ENCODE measurements at regions not wholly inside any gene's neighbourhood (a gene's known extent, or its start where the extent isn't known, plus 50 kb on each side); places are given as distances from the start of the nearest gene placed in this dataset.
A peak's percentile ranks its signal among the peaks of the same experiment; 100 is the strongest.

- Mint-ChIP-seq H3K27ac (no peak overlapping the region), H3K4me1 (ENCODE audit: low read depth in 2 of 2) (no peaks in the 10 kb centered on the region), H3K27me3 (no peaks in the 10 kb centered on the region), H3K9me3 (peaks cover 14% of the 10 kb centered on the region), H3K4me3 (no peak overlapping the region), H3K36me3 (peaks cover 11% of the 10 kb centered on the region)
- DNase-seq (ENCODE audit: low spot score), result no peak
- no peak for ATAC-seq
These were observed 129.1 kb upstream of the CCDC179 start for GRCh38 chr11:22989371-22989770.

GRCh38 chr11:22991196-22991595 is 130.9 kb upstream of the CCDC179 start:
- no peak for ATAC-seq
- Mint-ChIP-seq H3K27me3 (no peaks in the 10 kb centered on the region), H3K4me3 (no peak overlapping the region), H3K27ac (no peak overlapping the region), H3K36me3 (peaks cover 11% of the 10 kb centered on the region), H3K9me3 (peaks cover 17% of the 10 kb centered on the region), H3K4me1 (ENCODE audit: low read depth in 2 of 2) (no peaks in the 10 kb centered on the region)
- DNase-seq (ENCODE audit: low spot score), result no peak

GRCh38 chr11:23006730-23007129 is 146.5 kb upstream of the CCDC179 start:
- Mint-ChIP-seq H3K9me3 (peaks cover 6% of the 10 kb centered on the region), H3K4me3 (no peak overlapping the region), H3K36me3 (peaks cover 11% of the 10 kb centered on the region), H3K4me1 (ENCODE audit: low read depth in 2 of 2) (no peaks in the 10 kb centered on the region), H3K27me3 (no peaks in the 10 kb centered on the region), H3K27ac (no peak overlapping the region)
- DNase-seq (ENCODE audit: low spot score), result no peak
- no peak for ATAC-seq

GRCh38 chr11:23010790-23011335 is 150.6 kb upstream of the CCDC179 start:
- no peaks in the 10 kb centered on the region for H3K9me3 Mint-ChIP-seq
- H3K4me3 Mint-ChIP-seq, result no peak overlapping the region
- no peaks in the 10 kb centered on the region for H3K27me3 Mint-ChIP-seq
- no peaks in the 10 kb centered on the region for H3K4me1 Mint-ChIP-seq (ENCODE audit: low read depth in 2 of 2)
- no peak overlapping the region for H3K27ac Mint-ChIP-seq
- DNase-seq (ENCODE audit: low spot score) (no peak), ATAC-seq (no peak)
- H3K36me3 Mint-ChIP-seq, result peaks cover 4% of the 10 kb centered on the region

GRCh38 chr11:23012930-23013329 is 152.7 kb upstream of the CCDC179 start:
- no peaks in the 10 kb centered on the region for H3K4me1 Mint-ChIP-seq (ENCODE audit: low read depth in 2 of 2)
- DNase-seq (ENCODE audit: low spot score) (no peak), ATAC-seq (no peak)
- no peak overlapping the region for H3K4me3 Mint-ChIP-seq
- peaks cover 4% of the 10 kb centered on the region for H3K36me3 Mint-ChIP-seq
- H3K27ac Mint-ChIP-seq, result no peak overlapping the region
- no peaks in the 10 kb centered on the region for H3K9me3 Mint-ChIP-seq
- H3K27me3 Mint-ChIP-seq, result no peaks in the 10 kb centered on the region

GRCh38 chr11:23013509-23013908 is 153.2 kb upstream of the CCDC179 start:
- Mint-ChIP-seq H3K27me3 (peaks cover 0 to 2% of the 10 kb centered on the region in 2 donors), H3K27ac (no peak overlapping the region), H3K36me3 (peaks cover 1% of the 10 kb centered on the region), H3K4me1 (ENCODE audit: low read depth in 2 of 2) (no peaks in the 10 kb centered on the region), H3K9me3 (no peaks in the 10 kb centered on the region), H3K4me3 (no peak overlapping the region)
- DNase-seq (ENCODE audit: low spot score) (no peak), ATAC-seq (no peak)

- ATAC-seq, result peak in 1 of 2 donors; percentile 51
- Mint-ChIP-seq H3K27me3 (peaks cover 0 to 2% of the 10 kb centered on the region in 2 donors), H3K36me3 (no peaks in the 10 kb centered on the region), H3K4me3 (no peak overlapping the region), H3K4me1 (ENCODE audit: low read depth in 2 of 2) (peaks cover 4% of the 10 kb centered on the region in 2 donors), H3K9me3 (no peaks in the 10 kb centered on the region), H3K27ac (no peak overlapping the region)
- no peak for DNase-seq (ENCODE audit: low spot score)
These were observed 161.1 kb upstream of the CCDC179 start for GRCh38 chr11:23021287-23021863.

GRCh38 chr11:23022854-23023253 is 162.6 kb upstream of the CCDC179 start:
- Mint-ChIP-seq H3K9me3 (no peaks in the 10 kb centered on the region), H3K4me3 (no peak overlapping the region), H3K27ac (no peak overlapping the region), H3K4me1 (ENCODE audit: low read depth in 2 of 2) (peaks cover 4% of the 10 kb centered on the region in 2 donors), H3K36me3 (no peaks in the 10 kb centered on the region), H3K27me3 (peaks cover 0 to 2% of the 10 kb centered on the region in 2 donors)
- DNase-seq (ENCODE audit: low spot score), result no peak
- ATAC-seq, result no peak

GRCh38 chr11:23023319-23023718 is 163.0 kb upstream of the CCDC179 start:
- Mint-ChIP-seq H3K27ac (no peak overlapping the region), H3K36me3 (no peaks in the 10 kb centered on the region), H3K9me3 (no peaks in the 10 kb centered on the region), H3K4me1 (ENCODE audit: low read depth in 2 of 2) (peaks cover 4% of the 10 kb centered on the region in 2 donors), H3K4me3 (no peak overlapping the region), H3K27me3 (no peaks in the 10 kb centered on the region)
- ATAC-seq (no peak), DNase-seq (ENCODE audit: low spot score) (no peak)

- Mint-ChIP-seq H3K36me3 (no peaks in the 10 kb centered on the region), H3K9me3 (no peaks in the 10 kb centered on the region)
These were observed 180.8 kb upstream of the CCDC179 start for GRCh38 chr11:23041001-23041503.

GRCh38 chr11:23058656-23059055 is 198.4 kb upstream of the CCDC179 start:
- H3K4me3 Mint-ChIP-seq, result no peak overlapping the region
- no peak for ATAC-seq
- DNase-seq (ENCODE audit: low spot score), result no peak
- H3K36me3 Mint-ChIP-seq, result no peaks in the 10 kb centered on the region
- H3K27me3 Mint-ChIP-seq, result peaks cover 0 to 2% of the 10 kb centered on the region in 2 donors
- H3K27ac Mint-ChIP-seq, result no peak overlapping the region
- H3K4me1 Mint-ChIP-seq (ENCODE audit: low read depth in 2 of 2), result no peaks in the 10 kb centered on the region
- peaks cover 2% of the 10 kb centered on the region for H3K9me3 Mint-ChIP-seq

More at GRCh38 chr11:23041001-23041503, 180.8 kb upstream of the CCDC179 start:
- H3K27me3 Mint-ChIP-seq, result no peaks in the 10 kb centered on the region
- ATAC-seq (no peak), DNase-seq (ENCODE audit: low spot score) (no peak)
- no peaks in the 10 kb centered on the region for H3K4me1 Mint-ChIP-seq (ENCODE audit: low read depth in 2 of 2)
- no peak overlapping the region for H3K27ac Mint-ChIP-seq
- H3K4me3 Mint-ChIP-seq, result no peak overlapping the region

- Mint-ChIP-seq H3K9me3 (peaks cover 2% of the 10 kb centered on the region), H3K27ac (no peak overlapping the region), H3K36me3 (no peaks in the 10 kb centered on the region), H3K27me3 (peaks cover 0 to 2% of the 10 kb centered on the region in 2 donors), H3K4me3 (no peak overlapping the region), H3K4me1 (ENCODE audit: low read depth in 2 of 2) (no peaks in the 10 kb centered on the region)
- DNase-seq (ENCODE audit: low spot score) (no peak), ATAC-seq (no peak)
These were observed 203.0 kb upstream of the CCDC179 start for GRCh38 chr11:23063276-23063675.

GRCh38 chr11:23078289-23078971 is 218.2 kb upstream of the CCDC179 start:
- H3K27me3 Mint-ChIP-seq, result peaks cover 0 to 2% of the 10 kb centered on the region in 2 donors
- DNase-seq (ENCODE audit: low spot score) (no peak), ATAC-seq (no peak)
- no peak overlapping the region for H3K4me3 Mint-ChIP-seq
- no peaks in the 10 kb centered on the region for H3K4me1 Mint-ChIP-seq (ENCODE audit: low read depth in 2 of 2)
- H3K27ac Mint-ChIP-seq, result no peak overlapping the region
- H3K9me3 Mint-ChIP-seq, result no peaks in the 10 kb centered on the region
- H3K36me3 Mint-ChIP-seq, result no peaks in the 10 kb centered on the region

- H3K4me3 Mint-ChIP-seq, result no peak overlapping the region
- H3K4me1 Mint-ChIP-seq (ENCODE audit: low read depth in 2 of 2), result no peaks in the 10 kb centered on the region
- ATAC-seq (no peak), DNase-seq (ENCODE audit: low spot score) (no peak)
- no peak overlapping the region for H3K27ac Mint-ChIP-seq
- no peaks in the 10 kb centered on the region for H3K36me3 Mint-ChIP-seq
- H3K27me3 Mint-ChIP-seq, result peaks cover 0 to 2% of the 10 kb centered on the region in 2 donors
- no peaks in the 10 kb centered on the region for H3K9me3 Mint-ChIP-seq
These were observed 219.1 kb upstream of the CCDC179 start for GRCh38 chr11:23079382-23079813.
